ENCODE measurements at regions not wholly inside any gene's neighbourhood (a gene's known extent, or its start where the extent isn't known, plus 50 kb on each side); places are given as distances from the start of the nearest gene placed in this dataset.

GRCh38 chr15:70301396-70301795 is 203.7 kb upstream of the TLE3 start:
- TF ChIP-seq POLR2AphosphoS5 (IDR thresholded peaks at IDR 0.05), result peak in 1 of 3 donors; percentile 35
- TF ChIP-seq POLR2A (IDR thresholded peaks at IDR 0.05), result no peak
- peaks cover 0 to 4% (median 0%) of the 10 kb centered on the region in 4 donors for H3K9me3 ChIP-seq
- no peaks in the 10 kb centered on the region for H3K36me3 ChIP-seq
- no peak overlapping the region for H3K4me3 ChIP-seq
- 50 to 80% (median 60%) methylated on average over 1 to 5 of the region's 5 CpGs for WGBS, 5 donors
- no peaks in the 10 kb centered on the region for H3K27me3 ChIP-seq
- H3K4me1 ChIP-seq, result peaks cover 8 to 29% (median 26%) of the 10 kb centered on the region in 4 donors
- DNase-seq, result peak in 1 of 2 donors; percentile 47
- peak overlapping the region in 4 of 5 donors; percentile 61 to 81 (median 71) for H3K27ac ChIP-seq
- intact Hi-C loops (cut with DNase I; ENCODE audit: low total_unique reads), result no loop called here

DNA sequence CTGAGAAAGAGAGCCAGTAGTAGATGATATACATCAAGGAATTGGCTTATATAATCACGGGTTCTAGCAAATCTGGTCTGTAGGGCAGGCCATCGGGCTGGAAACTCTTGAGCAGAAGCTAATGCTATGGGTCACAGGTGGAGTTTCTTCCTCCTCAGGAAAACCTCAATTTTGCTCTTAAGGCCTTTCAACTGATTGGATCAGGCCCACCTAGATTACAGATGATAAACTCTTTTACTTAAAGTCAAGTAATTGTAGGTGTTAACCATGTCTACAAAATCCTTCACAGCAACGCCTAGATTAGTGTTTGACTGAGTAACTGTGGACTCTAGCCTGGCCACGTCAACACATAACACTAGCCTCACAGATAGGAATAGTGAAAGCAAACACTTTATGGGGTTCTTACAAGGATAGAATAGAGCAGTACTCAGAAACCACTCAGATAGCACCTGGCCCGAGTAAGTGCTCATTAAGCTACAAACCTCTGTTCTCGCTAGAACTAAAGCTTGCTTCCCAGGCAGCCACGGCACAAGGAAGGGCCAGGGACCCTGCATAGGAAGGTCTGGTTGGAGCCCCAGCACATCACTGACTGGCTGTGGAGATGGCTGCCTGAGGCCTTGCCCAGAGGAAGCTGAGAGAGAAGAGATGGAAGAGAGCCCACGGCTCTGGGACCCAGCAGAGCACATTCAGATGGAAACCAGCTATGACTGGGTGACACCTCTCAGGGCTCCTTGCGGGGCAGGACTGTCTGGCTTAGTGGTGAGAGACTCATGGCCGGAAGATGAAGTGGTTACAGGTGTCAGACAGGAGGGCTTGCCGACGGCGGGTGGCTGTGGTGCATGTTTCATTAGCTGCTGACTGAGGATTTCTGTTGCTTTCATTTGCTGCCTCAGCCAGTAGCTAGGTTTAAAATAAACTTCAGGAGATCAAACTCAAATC is 202.5 kb upstream of the TLE3 start:
- Histone ChIP-seq H3K4me3 (no peak overlapping the region), H3K9me3 (peaks cover 0 to 4% (median 0%) of the 10 kb centered on the region in 4 donors), H3K4me1 (peaks cover 8 to 29% (median 25%) of the 10 kb centered on the region in 4 donors), H3K27ac (peak overlapping the region; percentile 58 to 81 (median 63)), H3K36me3 (no peaks in the 10 kb centered on the region), H3K27me3 (no peaks in the 10 kb centered on the region)
- intact Hi-C loops (cut with DNase I; ENCODE audit: low total_unique reads), result no loop called here
- WGBS, 5 donors, result 46 to 67% (median 61%) methylated on average over 13 of the region's 13 CpGs
- TF ChIP-seq EP300 (IDR thresholded peaks at IDR 0.05) (no peak), POLR2A (IDR thresholded peaks at IDR 0.05) (no peak), POLR2AphosphoS5 (IDR thresholded peaks at IDR 0.05) (peak in 1 of 3 donors; percentile 14), CTCF (IDR thresholded peaks at IDR 0.05) (no peak)
- peak; percentile 45 to 60 for DNase-seq

DNA sequence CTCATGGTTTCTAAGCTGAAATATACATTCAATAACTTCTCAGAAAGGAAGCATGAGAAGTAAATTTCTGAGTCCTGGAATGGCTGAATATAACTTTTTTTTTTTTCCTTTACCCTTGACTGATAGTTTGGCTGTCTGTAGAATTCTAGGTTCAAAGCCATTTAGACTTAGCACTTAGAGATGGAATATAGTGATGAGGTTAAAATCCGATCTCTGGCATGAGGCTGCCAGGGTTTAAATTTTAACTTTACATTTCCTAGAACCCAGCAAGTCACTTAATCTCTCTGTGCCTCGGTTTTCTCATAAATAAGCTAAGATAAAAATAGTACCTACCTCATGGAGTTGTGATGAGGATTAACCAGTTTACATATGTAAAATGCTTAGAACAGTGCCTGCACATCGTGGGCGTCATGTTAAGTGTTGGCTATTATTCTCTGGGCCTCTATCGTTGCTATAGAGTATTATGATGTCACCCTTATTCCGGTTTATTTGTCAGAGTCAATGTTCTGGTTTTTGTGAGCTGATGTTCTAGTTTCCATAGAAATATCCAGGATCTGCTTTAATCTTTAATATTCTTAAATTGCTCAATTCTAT is 199.8 kb upstream of the TLE3 start:
- Histone ChIP-seq H3K27me3 (no peaks in the 10 kb centered on the region), H3K4me3 (no peak overlapping the region), H3K36me3 (no peaks in the 10 kb centered on the region), H3K4me1 (peaks cover 8 to 29% (median 25%) of the 10 kb centered on the region in 4 donors), H3K27ac (no peak overlapping the region), H3K9me3 (no peaks in the 10 kb centered on the region)
- peak in 1 of 2 donors; percentile 50 for DNase-seq
- WGBS, 5 donors, result 54 to 71% (median 65%) methylated on average over 6 of the region's 6 CpGs
- no peak for TF ChIP-seq POLR2AphosphoS5 (IDR thresholded peaks at IDR 0.05)
- no peak for TF ChIP-seq EP300 (IDR thresholded peaks at IDR 0.05)
- no peak for TF ChIP-seq CTCF (IDR thresholded peaks at IDR 0.05)
- TF ChIP-seq POLR2A (IDR thresholded peaks at IDR 0.05), result no peak
- intact Hi-C loops (cut with DNase I; ENCODE audit: low total_unique reads), result no loop called here

- intact Hi-C loops (cut with DNase I; ENCODE audit: low total_unique reads), result no loop called here
Observed at GRCh38 chr15:70294731-70295305, 197.1 kb upstream of the TLE3 start.

More at GRCh38 chr15:70294731-70295305, 197.1 kb upstream of the TLE3 start:
- Histone ChIP-seq H3K4me3 (no peak overlapping the region), H3K9me3 (no peaks in the 10 kb centered on the region), H3K27me3 (no peaks in the 10 kb centered on the region), H3K4me1 (peaks cover 0 to 26% (median 18%) of the 10 kb centered on the region in 4 donors), H3K27ac (no peak overlapping the region), H3K36me3 (no peaks in the 10 kb centered on the region)
- DNase-seq, result no peak
- WGBS, 5 donors, result 87 to 97% (median 91%) methylated on average over 3 of the region's 3 CpGs
- TF ChIP-seq EP300 (IDR thresholded peaks at IDR 0.05) (no peak), POLR2AphosphoS5 (IDR thresholded peaks at IDR 0.05) (no peak), CTCF (IDR thresholded peaks at IDR 0.05) (no peak)

Measured in stomach (tissue), 8 donors.